ENCODE measurements at regions not wholly inside any gene's neighbourhood (a gene's known extent, or its start where the extent isn't known, plus 50 kb on each side); places are given as distances from the start of the nearest gene placed in this dataset.

DNA sequence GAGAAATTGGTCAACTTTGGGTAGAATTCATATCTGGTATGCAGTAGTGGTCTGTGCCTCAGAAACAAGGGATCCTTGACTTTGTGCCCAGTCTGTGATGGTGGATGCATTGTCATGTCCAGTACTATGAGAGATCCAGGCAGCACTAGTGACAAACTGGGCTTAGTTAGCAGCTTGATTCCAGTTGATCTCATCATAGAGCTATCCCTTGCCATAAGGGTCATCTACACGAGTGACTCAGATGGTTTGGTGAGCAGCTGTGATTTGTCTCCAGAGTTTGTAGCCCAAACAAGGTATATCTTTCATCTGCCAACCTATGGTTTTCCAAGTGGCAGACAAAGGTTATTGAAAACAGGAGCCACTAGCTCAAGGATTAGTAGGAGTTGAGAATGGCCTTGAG lies 298.8 kb downstream of the GBA3 start:
- H3K4me3 ChIP-seq (ENCODE audit: low read length), result no peak overlapping the region
- no peak overlapping the region for H3K9ac ChIP-seq (ENCODE audit: low read length)
- no peak overlapping the region for H3K4me2 ChIP-seq (ENCODE audit: low read depth, low read length)
- no peaks in the 10 kb centered on the region for H3K36me3 ChIP-seq (replicated peaks; ENCODE audit: insufficient read depth, low read length)
- no peaks in the 10 kb centered on the region for H3K79me2 ChIP-seq (ENCODE audit: low read length)
- H3K27ac ChIP-seq (ENCODE audit: low read length), result no peak overlapping the region
- no peak for DNase-seq
- H3K9me3 ChIP-seq (replicated peaks; ENCODE audit: insufficient read depth, low read length), result no peaks in the 10 kb centered on the region
- no peaks in the 10 kb centered on the region for H3K9me2 ChIP-seq (replicated peaks; ENCODE audit: insufficient read depth, low read length)
- H3F3A ChIP-seq (ENCODE audit: insufficient read depth, low read length), result no peaks in the 10 kb centered on the region
- H3K27me3 ChIP-seq (replicated peaks; ENCODE audit: insufficient read depth, low read length), result no peaks in the 10 kb centered on the region
- H4K20me1 ChIP-seq (ENCODE audit: insufficient read depth, low read length), result no peaks in the 10 kb centered on the region
- H2AFZ ChIP-seq (ENCODE audit: low read length), result no peak overlapping the region
- no peaks in the 10 kb centered on the region for H3K4me1 ChIP-seq (ENCODE audit: low read length)
- TF ChIP-seq CTCF (IDR thresholded peaks at IDR 0.05; ENCODE audit: low read length) (no peak), EZH2 (optimal IDR thresholded peaks at IDR 0.05; ENCODE audit: low read depth, low read length) (no peak), EZH2phosphoT487 (IDR thresholded peaks at IDR 0.05; ENCODE audit: low read length) (no peak)

DNA sequence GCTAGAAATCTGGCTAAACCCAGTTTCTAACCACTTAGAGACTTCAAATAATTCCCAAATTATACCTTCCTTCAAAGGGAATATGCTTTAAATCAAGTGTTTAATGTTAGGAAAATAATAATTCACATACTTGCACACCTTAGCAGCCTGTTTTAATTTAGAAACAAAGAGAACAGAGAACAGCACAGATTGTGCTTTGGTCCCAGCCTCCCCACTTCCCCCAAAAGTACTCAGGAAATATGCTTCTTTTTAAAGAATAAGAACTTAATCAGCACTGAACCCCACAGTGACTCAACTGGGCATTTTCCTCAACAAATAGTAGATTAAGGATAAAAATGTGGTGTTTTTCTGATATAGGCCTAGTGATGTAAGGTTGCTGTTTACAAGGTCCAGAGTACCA lies 295.8 kb downstream of the GBA3 start:
- Histone ChIP-seq H3K79me2 (ENCODE audit: low read length) (no peaks in the 10 kb centered on the region), H2AFZ (ENCODE audit: low read length) (no peak overlapping the region), H4K20me1 (ENCODE audit: insufficient read depth, low read length) (no peaks in the 10 kb centered on the region), H3K9me2 (replicated peaks; ENCODE audit: insufficient read depth, low read length) (no peaks in the 10 kb centered on the region), H3K4me3 (ENCODE audit: low read length) (no peak overlapping the region), H3K9ac (ENCODE audit: low read length) (no peak overlapping the region), H3K9me3 (replicated peaks; ENCODE audit: insufficient read depth, low read length) (no peaks in the 10 kb centered on the region), H3K36me3 (replicated peaks; ENCODE audit: insufficient read depth, low read length) (no peaks in the 10 kb centered on the region), H3K27ac (ENCODE audit: low read length) (no peak overlapping the region), H3F3A (ENCODE audit: insufficient read depth, low read length) (no peaks in the 10 kb centered on the region), H3K4me1 (ENCODE audit: low read length) (no peaks in the 10 kb centered on the region), H3K27me3 (replicated peaks; ENCODE audit: insufficient read depth, low read length) (no peaks in the 10 kb centered on the region), H3K4me2 (ENCODE audit: low read depth, low read length) (no peak overlapping the region)
- TF ChIP-seq EZH2 (optimal IDR thresholded peaks at IDR 0.05; ENCODE audit: low read depth, low read length), result no peak
- no peak for TF ChIP-seq EZH2phosphoT487 (IDR thresholded peaks at IDR 0.05; ENCODE audit: low read length)
- TF ChIP-seq CTCF (IDR thresholded peaks at IDR 0.05; ENCODE audit: low read length), result no peak
- DNase-seq, result no peak

- TF ChIP-seq CTCF (IDR thresholded peaks at IDR 0.05; ENCODE audit: low read length) (no peak), EZH2 (optimal IDR thresholded peaks at IDR 0.05; ENCODE audit: low read depth, low read length) (no peak), EZH2phosphoT487 (IDR thresholded peaks at IDR 0.05; ENCODE audit: low read length) (no peak)
- H3K79me2 ChIP-seq (ENCODE audit: low read length), result no peaks in the 10 kb centered on the region
- H3K9me2 ChIP-seq (replicated peaks; ENCODE audit: insufficient read depth, low read length), result no peaks in the 10 kb centered on the region
- H2AFZ ChIP-seq (ENCODE audit: low read length), result no peak overlapping the region
- H3K9ac ChIP-seq (ENCODE audit: low read length), result no peak overlapping the region
- no peaks in the 10 kb centered on the region for H4K20me1 ChIP-seq (ENCODE audit: insufficient read depth, low read length)
- no peak overlapping the region for H3K4me2 ChIP-seq (ENCODE audit: low read depth, low read length)
- no peak for DNase-seq
- no peaks in the 10 kb centered on the region for H3K4me1 ChIP-seq (ENCODE audit: low read length)
- H3K27ac ChIP-seq (ENCODE audit: low read length), result no peak overlapping the region
- H3F3A ChIP-seq (ENCODE audit: insufficient read depth, low read length), result no peaks in the 10 kb centered on the region
- no peaks in the 10 kb centered on the region for H3K9me3 ChIP-seq (replicated peaks; ENCODE audit: insufficient read depth, low read length)
- no peak overlapping the region for H3K4me3 ChIP-seq (ENCODE audit: low read length)
- H3K36me3 ChIP-seq (replicated peaks; ENCODE audit: insufficient read depth, low read length), result no peaks in the 10 kb centered on the region
- no peaks in the 10 kb centered on the region for H3K27me3 ChIP-seq (replicated peaks; ENCODE audit: insufficient read depth, low read length)
Observed at GRCh38 chr4:22987870-22988269, 295.1 kb downstream of the GBA3 start.
